ENCODE measurements at regions not wholly inside any gene's neighbourhood (a gene's known extent, or its start where the extent isn't known, plus 50 kb on each side); places are given as distances from the start of the nearest gene placed in this dataset.

GRCh38 chr2:199118673-199119112, 339.0 kb downstream of the SATB2 start:
- TF ChIP-seq CTCF (IDR thresholded peaks at IDR 0.05) = no peak
- DNase-seq (ENCODE audit: low spot score) = no peak
- Histone ChIP-seq H3K27ac (no peak overlapping the region), H3K4me3 (no peak overlapping the region)

- no peak overlapping the region for H3K27ac ChIP-seq
- H3K4me3 ChIP-seq = no peak overlapping the region
- no peak for DNase-seq (ENCODE audit: low spot score)
- no peak for TF ChIP-seq CTCF (IDR thresholded peaks at IDR 0.05)
These were observed 342.6 kb downstream of the SATB2 start for GRCh38 chr2:199115169-199115568.

- Histone ChIP-seq H3K27ac (no peak overlapping the region), H3K4me3 (no peak overlapping the region)
- no peak for TF ChIP-seq CTCF (IDR thresholded peaks at IDR 0.05)
- no peak for DNase-seq (ENCODE audit: low spot score)
These were observed 344.6 kb downstream of the SATB2 start for GRCh38 chr2:199113111-199113510.

- no peak for DNase-seq (ENCODE audit: low spot score)
- no peak overlapping the region for H3K4me3 ChIP-seq
- TF ChIP-seq CTCF (IDR thresholded peaks at IDR 0.05) = no peak
- H3K27ac ChIP-seq = no peak overlapping the region
These were observed 346.3 kb downstream of the SATB2 start for GRCh38 chr2:199111458-199111857.

GRCh38 chr2:199108056-199108455, 349.7 kb downstream of the SATB2 start:
- TF ChIP-seq CTCF (IDR thresholded peaks at IDR 0.05) = no peak
- no peak overlapping the region for H3K4me3 ChIP-seq
- H3K27ac ChIP-seq = no peak overlapping the region
- DNase-seq (ENCODE audit: low spot score) = no peak

- no peak for TF ChIP-seq CTCF (IDR thresholded peaks at IDR 0.05)
- no peak overlapping the region for H3K4me3 ChIP-seq
- DNase-seq (ENCODE audit: low spot score) = no peak
- no peak overlapping the region for H3K27ac ChIP-seq
These were observed 351.9 kb downstream of the SATB2 start for GRCh38 chr2:199105826-199106225.

GRCh38 chr2:199101487-199101886, 356.3 kb downstream of the SATB2 start:
- no peak for DNase-seq (ENCODE audit: low spot score)
- TF ChIP-seq CTCF (IDR thresholded peaks at IDR 0.05) = no peak
- Histone ChIP-seq H3K27ac (no peak overlapping the region), H3K4me3 (no peak overlapping the region)
